Liver (tissue), 3 donors: ENCODE measurements at regions not wholly inside any gene's neighbourhood (a gene's known extent, or its start where the extent isn't known, plus 50 kb on each side); places are given as distances from the start of the nearest gene placed in this dataset.

Experiments
- CTCF ChIP-seq: fragments of 150-350 bp; IDR thresholded peaks from 2 replicates; pipeline ENCODE4 v1.5.1; 2017; ENCODE audit warnings: improper control_type of control experiment, low read depth, low read length; ENCODE audit not compliant: missing input control
- EGR1 ChIP-seq, 2 donors: IDR thresholded peaks; 2 replicates each; pipeline ENCODE4 v1.6.1; 2016 to 2018; ENCODE audit warnings: antibody characterized with exemption in 2 of 2, low read depth in 2 of 2
- HNF4G ChIP-seq: IDR thresholded peaks from 2 replicates; pipeline ENCODE4 v1.6.1; 2016; ENCODE audit warnings: antibody characterized with exemption
- JUND ChIP-seq, 2 donors: IDR thresholded peaks; 2 replicates each; pipeline ENCODE4 v1.6.1; 2016; ENCODE audit warnings: antibody characterized with exemption in 2 of 2
- donor health status: healthy.
- donor health status: healthy.

GRCh38 chr5:2032432-2032831 is 149.7 kb upstream of the IRX4 start:
- no peak for TF ChIP-seq HNF4G
- TF ChIP-seq JUND (IDR thresholded peaks at IDR 0.05), result no peak
- no peak for TF ChIP-seq CTCF
- TF ChIP-seq EGR1 (IDR thresholded peaks at IDR 0.05; ENCODE audit: low read depth in 2 of 2), result no peak
